PC-3 (cell line): ENCODE measurements at regions not wholly inside any gene's neighbourhood (a gene's known extent, or its start where the extent isn't known, plus 50 kb on each side); places are given as distances from the start of the nearest gene placed in this dataset.
A peak's percentile ranks its signal among the peaks of the same experiment; 100 is the strongest.

Experiments
- ATAC-seq: fragments of 200-7000 bp; cut with Tn5 transposase; 2 replicates; pipeline ENCODE4 v1.9.1; 2020; ENCODE audit warnings: mild to moderate bottlenecking, moderate library complexity
- BruUV-seq: library from RNA; stranded (reverse); fragments of 400-500 nt; replicated peaks from 2 replicates; lab custom pipeline; 2021; lab: Mats Ljungman, UMichigan
- CTCF ChIA-PET: fragments of 300-600 bp; sonication (Branson Sonifier 250); formaldehyde crosslinking; loops from one replicate; lab custom pipeline; 2022; ENCODE audit warnings: antibody characterized with exemption; lab: Charles Lee
- POLR2A ChIA-PET: fragments of 300-600 bp; sonication (Branson Sonifier 250); formaldehyde crosslinking; loops from one replicate; lab custom pipeline; 2022; ENCODE audit warnings: antibody characterized with exemption; ENCODE audit not compliant: unreplicated experiment; lab: Charles Lee
- DNase-seq: peaks from one replicate; pipeline ENCODE4 v3.0.0-alpha.2; 2015
- H2AFZ ChIP-seq: fragments of 300-600 bp; sonication (generic); 2 replicates; pipeline ENCODE4 v1.6.0; 2016; ENCODE audit warnings: antibody characterized with exemption, low read length
- H3F3A ChIP-seq: fragments of 300-600 bp; sonication (generic); one replicate; pipeline ENCODE4 v1.6.0; 2017; ENCODE audit warnings: antibody characterized with exemption, low read length, control low read depth, mild to moderate bottlenecking; ENCODE audit not compliant: unreplicated experiment
- H3K27ac ChIP-seq: fragments of 300-600 bp; sonication (generic); 2 replicates; pipeline ENCODE4 v1.5.1; 2016; ENCODE audit warnings: mild to moderate bottlenecking, low read length
- H3K27me3 ChIP-seq: fragments of 300-600 bp; sonication (generic); 2 replicates; pipeline ENCODE4 v1.6.1; 2016; ENCODE audit warnings: low read length, mixed read lengths
- H3K36me3 ChIP-seq: fragments of 300-600 bp; sonication (generic); 2 replicates; pipeline ENCODE4 v1.6.1; 2016; ENCODE audit warnings: low read depth, mixed run types, low read length, mixed read lengths
- H3K4me1 ChIP-seq: fragments of 300-600 bp; sonication (generic); 2 replicates; pipeline ENCODE4 v1.5.1; 2016; ENCODE audit warnings: low read length; ENCODE audit not compliant: insufficient read depth
- H3K4me2 ChIP-seq: fragments of 300-600 bp; sonication (generic); 2 replicates; pipeline ENCODE4 v1.6.0; 2016; ENCODE audit warnings: low read length
- H3K4me3 ChIP-seq: fragments of 300-600 bp; sonication (generic); 2 replicates; pipeline ENCODE4 v1.5.1; 2016; ENCODE audit warnings: mild to moderate bottlenecking, low read length, mixed read lengths
- H3K79me2 ChIP-seq: fragments of 300-600 bp; sonication (generic); 2 replicates; pipeline ENCODE4 v1.6.1; 2017; ENCODE audit warnings: low read length, mixed read lengths
- H3K9ac ChIP-seq: fragments of 300-600 bp; sonication (generic); 2 replicates; pipeline ENCODE4 v1.6.0; 2016; ENCODE audit warnings: mild to moderate bottlenecking, low read length
- H3K9me2 ChIP-seq: fragments of 300-600 bp; sonication (generic); replicated peaks from 2 replicates; pipeline ENCODE4 v1.6.1; 2016; ENCODE audit warnings: mixed run types, low read length, mixed read lengths
- H3K9me3 ChIP-seq: fragments of 300-600 bp; sonication (generic); 2 replicates; pipeline ENCODE4 v1.6.1; 2016; ENCODE audit warnings: low read length, mixed read lengths
- H4K20me1 ChIP-seq: fragments of 300-600 bp; sonication (generic); 2 replicates; pipeline ENCODE4 v1.6.1; 2016; ENCODE audit warnings: low read length, mixed read lengths
- CTCF ChIP-seq: fragments of 300-600 bp; sonication (generic); conservative IDR thresholded peaks from 2 replicates; pipeline ENCODE4 v1.5.1; 2017; ENCODE audit warnings: antibody characterized with exemption, low read depth, mild to moderate bottlenecking, low read length
- EZH2 ChIP-seq: fragments of 300-600 bp; sonication (generic); IDR thresholded peaks from one replicate; pipeline ENCODE4 v1.6.1; 2017; ENCODE audit warnings: antibody characterized with exemption, mild to moderate bottlenecking, low read length; ENCODE audit not compliant: unreplicated experiment
- EZH2phosphoT487 ChIP-seq: fragments of 300-600 bp; sonication (generic); IDR thresholded peaks from 2 replicates; pipeline ENCODE4 v1.6.1; 2018; ENCODE audit warnings: mild to moderate bottlenecking, antibody characterized with exemption, low read length, borderline replicate concordance
- intact Hi-C: fragments of 100-400 bp; cut with micrococcal nuclease; formaldehyde crosslinking; loops from 2 replicates; pipeline ENCODE4 v1.9.0; 2023

GRCh38 chr6:56751604-56752003, 108.9 kb upstream of the DST start:
- Histone ChIP-seq H3K4me2 (peak overlapping the region; percentile 13; the same call in 1 of the 2 replicates), H3K9me2 (no peaks in the 10 kb centered on the region), H3K36me3 (0 out of 2 replicates have a peak, but pooled peaks cover 2% of the 10 kb centered on the region), H4K20me1 (no peaks in the 10 kb centered on the region), H3K27ac (no peak overlapping the region), H2AFZ (no peak overlapping the region), H3K9ac (no peak overlapping the region), H3K9me3 (no peaks in the 10 kb centered on the region), H3K79me2 (peaks cover 53% of the 10 kb centered on the region), H3K4me3 (no peak overlapping the region), H3K4me1 (peaks cover 54% of the 10 kb centered on the region), H3K27me3 (no peaks in the 10 kb centered on the region), H3F3A (no peaks in the 10 kb centered on the region)
- no peak for ATAC-seq
- TF ChIP-seq EZH2phosphoT487, result no peak
- no peak for TF ChIP-seq CTCF
- TF ChIP-seq EZH2, result no peak
- ChIA-PET POLR2A (no interaction called here), CTCF (no interaction called here)
- intact Hi-C loops, result no loop called here
- DNase-seq, result no peak
- no TSS peak for BruUV-seq

- H3K27me3 ChIP-seq, result no peaks in the 10 kb centered on the region
- no peak overlapping the region for H3K9ac ChIP-seq
- H3K9me3 ChIP-seq, result no peaks in the 10 kb centered on the region
- DNase-seq (no peak), ATAC-seq (no peak)
- peaks cover 44% of the 10 kb centered on the region for H3K4me1 ChIP-seq
- TF ChIP-seq CTCF (no peak), EZH2phosphoT487 (no peak), EZH2 (no peak)
- no peak overlapping the region for H2AFZ ChIP-seq
- BruUV-seq, result no TSS peak
- H4K20me1 ChIP-seq, result no peaks in the 10 kb centered on the region
- intact Hi-C loops, result no loop called here
- no peak overlapping the region for H3K4me2 ChIP-seq
- ChIA-PET CTCF (no interaction called here), POLR2A (no interaction called here)
- no peak overlapping the region for H3K4me3 ChIP-seq
- H3K9me2 ChIP-seq, result no peaks in the 10 kb centered on the region
- peak overlapping the region; percentile 90 for H3K27ac ChIP-seq
- no peaks in the 10 kb centered on the region for H3F3A ChIP-seq
- peaks cover 45% of the 10 kb centered on the region for H3K79me2 ChIP-seq
- H3K36me3 ChIP-seq, result 0 out of 2 replicates have a peak, but pooled peaks cover 2% of the 10 kb centered on the region
Measured at GRCh38 chr6:56750686-56751085, 108.0 kb upstream of the DST start.

GRCh38 chr6:56749632-56750151, 107.0 kb upstream of the DST start:
- Histone ChIP-seq H3K27ac (peak overlapping the region; percentile 90), H3K27me3 (no peaks in the 10 kb centered on the region), H3K9ac (peak overlapping the region; percentile 38), H3K36me3 (0 out of 2 replicates have a peak, but pooled peaks cover 2% of the 10 kb centered on the region), H4K20me1 (no peaks in the 10 kb centered on the region), H3K79me2 (peaks cover 38% of the 10 kb centered on the region), H3K4me3 (peak overlapping the region; percentile 24; the same call in 1 of the 2 replicates), H3K9me2 (no peaks in the 10 kb centered on the region), H3K4me1 (peaks cover 44% of the 10 kb centered on the region), H3K4me2 (peak overlapping the region; percentile 65), H3F3A (no peaks in the 10 kb centered on the region), H2AFZ (peak overlapping the region; percentile 56), H3K9me3 (no peaks in the 10 kb centered on the region)
- TF ChIP-seq CTCF, result no peak
- no peak for TF ChIP-seq EZH2phosphoT487
- TF ChIP-seq EZH2, result no peak
- POLR2A ChIA-PET, result no interaction called here
- peak; percentile 91 for DNase-seq
- CTCF ChIA-PET, result no interaction called here
- ATAC-seq, result peak; percentile 95
- BruUV-seq, result no TSS peak
- intact Hi-C loops, result loop anchor here (2.0 kb wide), 1 partner anchor 17 kb away; no protein-coding TSS in a partner anchor
